ENCODE measurements at regions not wholly inside any gene's neighbourhood (a gene's known extent, or its start where the extent isn't known, plus 50 kb on each side); places are given as distances from the start of the nearest gene placed in this dataset.

DNA sequence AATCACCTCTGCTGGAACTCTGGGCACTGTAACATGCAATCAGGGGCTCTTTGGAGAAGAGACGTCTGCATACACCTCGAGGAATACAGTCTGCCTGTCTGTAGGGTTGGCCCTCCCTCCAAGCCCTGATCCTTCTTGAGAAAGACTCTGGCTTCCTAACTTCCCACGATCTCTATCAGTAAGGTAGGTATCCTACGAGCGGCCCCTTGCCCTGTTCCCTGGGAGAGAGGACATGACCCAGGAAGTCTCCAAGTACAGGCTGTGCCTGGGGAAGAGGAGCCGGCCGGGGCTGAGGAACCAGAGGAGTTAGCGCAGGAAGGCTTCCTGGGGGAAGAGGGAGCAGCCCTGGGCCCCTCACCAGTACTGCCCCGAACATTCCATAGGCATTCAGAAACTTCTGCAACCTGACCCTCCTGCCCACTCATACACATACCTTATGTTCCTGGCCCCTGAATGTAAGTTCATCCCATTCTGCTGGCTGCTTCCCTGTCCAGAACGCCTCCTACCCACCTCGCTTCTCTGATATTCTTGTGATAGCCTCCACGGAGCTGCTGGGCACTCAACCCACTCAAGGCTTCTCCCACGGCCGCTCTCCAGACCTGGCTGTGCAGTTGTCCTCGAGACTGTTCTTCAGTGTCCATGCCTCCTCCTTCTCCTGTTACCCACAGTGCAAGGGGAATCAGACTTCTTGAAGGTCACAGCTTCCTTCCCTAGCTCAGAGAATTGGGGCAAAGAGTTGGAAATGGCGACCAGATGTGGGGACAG, 116.1 kb downstream of the CYP26B1 start:
- Histone ChIP-seq H3K9me3 (ENCODE audit: low read length) (no peaks in the 10 kb centered on the region), H3K79me2 (ENCODE audit: insufficient read depth, low read length) (no peaks in the 10 kb centered on the region), H3K36me3 (replicated peaks in 1 of 2; ENCODE audit: control insufficient read depth in 1 of 2, insufficient read depth in 2 of 2, low read length in 2 of 2) (no peaks in the 10 kb centered on the region), H3K4me3 (replicated peaks in 1 of 3; ENCODE audit: insufficient read depth in 1 of 3, low read depth in 2 of 3, low read length in 3 of 3) (no peak overlapping the region), H3K4me1 (ENCODE audit: insufficient read depth, low read length) (no peaks in the 10 kb centered on the region), H3K27me3 (ENCODE audit: control insufficient read depth in 1 of 2, insufficient read depth in 2 of 2, low read length in 2 of 2) (peaks cover 4 to 79% of the 10 kb centered on the region in 2 experiments; a peak in 4 of 5 replicates), H3K27ac (ENCODE audit: extremely low read length, insufficient read depth, low read length) (no peak overlapping the region), H2AFZ (ENCODE audit: low read length) (no peak overlapping the region), H3K4me2 (ENCODE audit: low read depth, low read length) (no peak overlapping the region), H3K9ac (ENCODE audit: insufficient read depth, low read depth, low read length) (no peak overlapping the region), H4K20me1 (ENCODE audit: insufficient read depth, low read length) (peaks cover 3% of the 10 kb centered on the region; the same call in 1 of the 2 replicates)
- FAIRE-seq = no peak
- TF ChIP-seq ZMYM4 (CRISPR knock-in tag; IDR thresholded peaks at IDR 0.05) (no peak), ATAD3A (CRISPR knock-in tag; IDR thresholded peaks at IDR 0.05) (no peak), SRSF1 (optimal IDR thresholded peaks at IDR 0.05; ENCODE audit: low read depth, low read length) (no peak), GPN1 (CRISPR knock-in tag; IDR thresholded peaks at IDR 0.05; ENCODE audit: borderline replicate concordance) (no peak), ZNF615 (CRISPR knock-in tag; IDR thresholded peaks at IDR 0.05; ENCODE audit: borderline replicate concordance) (no peak), ZNF547 (CRISPR knock-in tag; IDR thresholded peaks at IDR 0.05) (no peak), ZNF713 (CRISPR knock-in tag; IDR thresholded peaks at IDR 0.05) (no peak), LCORL (IDR thresholded peaks at IDR 0.05) (no peak), LCORL (CRISPR knock-in tag; IDR thresholded peaks at IDR 0.05) (no peak), THYN1 (CRISPR knock-in tag; IDR thresholded peaks at IDR 0.05; ENCODE audit: borderline replicate concordance, low read depth) (no peak), ZNF605 (CRISPR knock-in tag; IDR thresholded peaks at IDR 0.05) (no peak)
- intact Hi-C loops (cut with micrococcal nuclease; ENCODE audit: unreplicated experiment) (no loop called here), in situ Hi-C loops (cut with HindIII; ENCODE audit: extremely low pct_ligation_motif_present, low pct_unique_long_range_greater_than_20kb) (no loop called here)
- ChIA-PET CTCF (ENCODE audit: low intra/inter-chr PET ratio, low total read pairs) (no interaction called here), POLR2A (no interaction called here)
- no TSS peak for BruUV-seq (replicated peaks)
- DNase-seq (ENCODE audit: low spot score) = no peak
- no peak for ATAC-seq
- WGBS (ENCODE audit: low lambda C conversion rate) = 28% methylated on average over 15 of the region's 16 CpGs

Data from HepG2 (cell line).